AG10803 (cell line): ENCODE measurements at regions not wholly inside any gene's neighbourhood (a gene's known extent, or its start where the extent isn't known, plus 50 kb on each side); places are given as distances from the start of the nearest gene placed in this dataset.

Experiments used
- DNase-seq: peaks from one replicate; pipeline ENCODE4 v3.0.0; 2010; ENCODE audit warnings: low read depth
- H3K4me3 ChIP-seq: 2 replicates; pipeline ENCODE4 v1.5.1; 2011; ENCODE audit warnings: mild to moderate bottlenecking, low read length, control low read depth
- CTCF ChIP-seq: conservative IDR thresholded peaks from 2 replicates; pipeline ENCODE4 v1.5.1; 2011; ENCODE audit warnings: mild to moderate bottlenecking, low read length, control low read depth, inconsistent platforms

DNA sequence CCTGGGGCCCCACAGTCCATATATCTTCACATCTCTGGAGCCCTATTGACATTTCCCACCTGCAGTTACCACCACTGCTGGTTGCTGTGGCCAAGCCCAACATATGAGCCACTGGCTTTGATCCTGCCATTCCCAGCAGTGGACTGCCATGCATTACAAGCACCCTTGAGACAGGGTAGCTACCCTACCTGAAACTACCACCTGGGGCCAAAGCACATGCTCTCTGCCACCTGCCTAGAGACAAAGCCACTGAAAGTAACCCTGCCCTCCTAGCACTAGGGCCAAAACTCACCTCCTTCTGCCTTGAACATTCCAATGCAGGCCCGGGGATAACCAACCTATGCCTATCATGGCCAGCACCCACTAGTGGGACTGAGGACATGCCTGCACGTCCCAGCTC lies 255.5 kb upstream of the KHDRBS2 start:
- TF ChIP-seq CTCF = no peak

DNA sequence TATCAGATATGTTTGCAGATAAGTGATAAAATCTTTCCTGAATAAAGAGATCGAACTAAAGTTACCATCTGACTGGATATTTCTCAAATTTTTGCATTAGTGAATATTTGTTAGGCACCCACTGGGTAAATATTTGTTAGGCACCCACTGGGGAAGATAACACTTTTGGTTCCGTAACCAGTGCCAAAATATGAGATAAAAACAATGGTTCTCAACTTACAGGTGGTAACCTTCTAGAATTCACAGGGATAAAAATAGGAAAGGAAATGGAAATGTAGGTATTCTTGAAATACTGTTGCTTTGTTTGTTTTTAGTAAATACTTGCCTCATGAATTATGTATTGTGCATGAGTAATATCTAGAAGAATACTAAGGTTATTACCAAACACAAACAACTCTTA lies 245.0 kb upstream of the KHDRBS2 start:
- no peak for DNase-seq
- TF ChIP-seq CTCF = no peak
- no peak overlapping the region for H3K4me3 ChIP-seq

More for the DNA sequence above, 255.5 kb upstream of the KHDRBS2 start:
- DNase-seq = no peak
- no peak overlapping the region for H3K4me3 ChIP-seq

DNA sequence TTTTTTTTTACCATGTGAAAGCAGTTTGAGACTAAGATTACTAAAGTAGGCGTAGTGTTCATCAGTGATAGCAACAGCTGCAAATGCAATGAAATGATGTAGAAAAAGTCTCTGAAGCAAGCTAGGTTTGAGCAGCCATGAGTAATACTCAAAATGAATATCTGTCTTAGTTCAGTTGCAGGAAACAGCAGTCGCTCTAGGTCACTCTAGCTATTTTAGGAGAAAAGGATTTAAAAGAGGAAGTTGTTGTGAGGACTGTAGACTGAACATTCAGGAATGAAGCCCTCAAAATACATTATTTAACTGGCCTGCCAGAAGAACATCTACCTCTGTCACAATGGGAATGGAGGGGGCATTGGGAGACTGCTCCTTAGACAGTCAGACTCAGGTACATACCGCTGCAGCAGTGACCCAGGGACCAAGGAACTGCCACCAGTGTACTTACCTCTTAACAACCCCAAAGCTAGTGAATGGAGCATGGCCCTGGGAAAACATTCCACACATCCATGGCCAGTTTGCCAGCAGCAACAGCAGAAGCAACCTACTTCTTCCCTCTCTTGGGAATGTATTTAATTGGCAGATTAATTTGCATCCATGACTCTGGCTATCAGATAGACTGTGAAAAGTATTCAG lies 243.0 kb upstream of the KHDRBS2 start:
- TF ChIP-seq CTCF = no peak
- H3K4me3 ChIP-seq = no peak overlapping the region
- no peak for DNase-seq

- no peak for DNase-seq
- no peak overlapping the region for H3K4me3 ChIP-seq
- no peak for TF ChIP-seq CTCF
Measured at GRCh38 chr6:62523630-62524029, 237.6 kb upstream of the KHDRBS2 start.

GRCh38 chr6:62519574-62519973 lies 233.5 kb upstream of the KHDRBS2 start:
- TF ChIP-seq CTCF = no peak
- no peak for DNase-seq
- H3K4me3 ChIP-seq = no peak overlapping the region

DNA sequence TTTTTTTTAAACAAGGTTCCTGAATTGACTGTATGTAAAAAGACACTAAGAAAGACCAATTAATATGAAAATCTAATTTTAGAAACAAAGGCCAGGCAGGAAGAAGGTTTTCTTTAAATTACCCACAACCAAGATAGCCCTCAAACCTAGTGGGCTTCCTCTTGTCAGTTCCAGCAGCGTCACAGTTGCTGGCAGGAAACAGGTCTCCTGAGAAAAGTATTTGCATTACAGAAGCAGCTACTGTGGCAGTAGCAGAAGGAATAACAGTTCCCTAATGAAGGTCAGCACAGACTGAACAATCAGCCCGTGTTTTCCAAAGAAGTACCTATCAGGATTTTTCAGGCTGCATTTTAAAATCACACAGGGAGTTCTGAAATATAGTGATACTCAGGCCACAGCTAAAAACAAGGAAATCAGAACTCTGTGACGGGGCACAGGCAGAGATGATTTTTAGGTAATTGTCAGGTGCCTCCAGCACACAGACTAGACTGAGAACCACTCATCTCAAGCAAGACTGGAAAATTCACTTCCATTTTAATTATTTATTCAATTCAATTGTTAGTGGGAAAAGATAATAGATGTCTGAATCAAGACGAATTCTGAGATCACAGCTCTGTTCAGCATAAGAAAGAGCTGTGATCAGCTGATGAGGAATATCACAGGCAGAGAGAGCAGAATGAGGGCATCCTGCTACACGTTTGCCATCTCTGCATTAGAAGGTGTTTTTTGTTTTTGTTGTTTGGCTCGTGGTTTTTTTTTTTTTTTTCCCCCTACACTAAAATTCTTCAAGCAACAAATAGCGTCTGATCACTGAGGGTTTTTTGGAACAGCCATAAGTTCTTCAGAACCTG lies 230.5 kb upstream of the KHDRBS2 start:
- no peak for DNase-seq
- no peak for TF ChIP-seq CTCF
- H3K4me3 ChIP-seq = no peak overlapping the region

GRCh38 chr6:62492192-62492822 lies 206.3 kb upstream of the KHDRBS2 start:
- no peak overlapping the region for H3K4me3 ChIP-seq
- no peak for DNase-seq
- TF ChIP-seq CTCF = no peak
